Peyer's patch (tissue), 4 donors: ENCODE measurements at regions not wholly inside any gene's neighbourhood (a gene's known extent, or its start where the extent isn't known, plus 50 kb on each side); places are given as distances from the start of the nearest gene placed in this dataset.
A peak's percentile ranks its signal among the peaks of the same experiment; 100 is the strongest.

Experiments
- DNase-seq, 3 donors: peaks; one replicate each; pipeline ENCODE4 v3.0.0-alpha.2; 2017 to 2019
- H3K27ac ChIP-seq, 4 donors: fragments of 200-600 bp; sonication (generic); one replicate each; pipeline ENCODE4 v1.5.1; 2016 to 2019
- H3K27me3 ChIP-seq, 2 donors: fragments of 200-600 bp; sonication (generic); one replicate each; pipeline ENCODE4 v1.5.1; 2019
- H3K36me3 ChIP-seq, 3 donors: fragments of 200-600 bp; sonication (generic); one replicate each; pipeline ENCODE4 v1.5.1; 2016 to 2019
- H3K4me1 ChIP-seq, 4 donors: fragments of 200-600 bp; sonication (generic); one replicate each; pipeline ENCODE4 v1.5.1; 2016 to 2019
- H3K4me3 ChIP-seq, 4 donors: fragments of 200-600 bp; sonication (generic); 1 replicate in 3 of 4; 2 replicates in 1 of 4; pipeline ENCODE4 v1.5.1; 2016 to 2019; ENCODE audit warnings: mild to moderate bottlenecking in 1 of 4
- H3K9me3 ChIP-seq, 4 donors: fragments of 200-600 bp; sonication (generic); one replicate each; pipeline ENCODE4 v1.5.1; 2016 to 2019; ENCODE audit warnings: mild to moderate bottlenecking in 1 of 4
- CTCF ChIP-seq, 6 experiments: fragments of 450-650 bp in 4 of 6; fragments of 200-600 bp in 2 of 6; sonication (generic) in 1 of 6; IDR thresholded peaks; one replicate each; pipeline ENCODE4 v1.5.1; 2017 to 2019; ENCODE audit warnings: antibody characterized with exemption in 6 of 6, mild to moderate bottlenecking in 3 of 6, moderate library complexity in 1 of 6
- POLR2A ChIP-seq, 2 donors: fragments of 450-650 bp; IDR thresholded peaks; one replicate each; pipeline ENCODE4 v1.5.1; 2017; ENCODE audit warnings: antibody characterized with exemption in 2 of 2, mild to moderate bottlenecking in 2 of 2, moderate library complexity in 2 of 2

GRCh38 chr11:28701760-28702449, 593.7 kb downstream of the METTL15 start:
- TF ChIP-seq POLR2A (IDR thresholded peaks at IDR 0.05) (no peak), CTCF (IDR thresholded peaks at IDR 0.05) (no peak)
- no peaks in the 10 kb centered on the region for H3K9me3 ChIP-seq
- no peaks in the 10 kb centered on the region for H3K36me3 ChIP-seq
- no peaks in the 10 kb centered on the region for H3K27me3 ChIP-seq
- DNase-seq, result peak in 1 of 3 donors; percentile 46
- H3K4me1 ChIP-seq, result no peaks in the 10 kb centered on the region
- no peak overlapping the region for H3K27ac ChIP-seq
- H3K4me3 ChIP-seq, result no peak overlapping the region

GRCh38 chr11:28699701-28700100, 591.5 kb downstream of the METTL15 start:
- DNase-seq, result no peak
- H3K27ac ChIP-seq, result no peak overlapping the region
- H3K27me3 ChIP-seq, result no peaks in the 10 kb centered on the region
- H3K36me3 ChIP-seq, result no peaks in the 10 kb centered on the region
- H3K9me3 ChIP-seq, result no peaks in the 10 kb centered on the region
- no peak overlapping the region for H3K4me3 ChIP-seq
- no peak for TF ChIP-seq POLR2A (IDR thresholded peaks at IDR 0.05)
- no peak for TF ChIP-seq CTCF (IDR thresholded peaks at IDR 0.05)
- no peaks in the 10 kb centered on the region for H3K4me1 ChIP-seq

- Histone ChIP-seq H3K27me3 (no peaks in the 10 kb centered on the region), H3K36me3 (no peaks in the 10 kb centered on the region), H3K9me3 (no peaks in the 10 kb centered on the region), H3K4me1 (no peaks in the 10 kb centered on the region), H3K4me3 (no peak overlapping the region), H3K27ac (no peak overlapping the region)
- TF ChIP-seq CTCF (IDR thresholded peaks at IDR 0.05) (peak in 5 of 6 experiments; percentile 10 to 64 (median 55)), POLR2A (IDR thresholded peaks at IDR 0.05) (no peak)
- DNase-seq, result peak in 2 of 3 donors; percentile 51 to 59
These were observed 590.0 kb downstream of the METTL15 start for GRCh38 chr11:28697920-28698827.

GRCh38 chr11:28696591-28696990, 588.4 kb downstream of the METTL15 start:
- DNase-seq, result no peak
- no peaks in the 10 kb centered on the region for H3K27me3 ChIP-seq
- no peak for TF ChIP-seq POLR2A (IDR thresholded peaks at IDR 0.05)
- no peak for TF ChIP-seq CTCF (IDR thresholded peaks at IDR 0.05)
- no peaks in the 10 kb centered on the region for H3K9me3 ChIP-seq
- H3K27ac ChIP-seq, result no peak overlapping the region
- H3K4me3 ChIP-seq, result no peak overlapping the region
- no peaks in the 10 kb centered on the region for H3K4me1 ChIP-seq
- H3K36me3 ChIP-seq, result no peaks in the 10 kb centered on the region

- Histone ChIP-seq H3K27me3 (no peaks in the 10 kb centered on the region), H3K4me3 (no peak overlapping the region), H3K4me1 (no peaks in the 10 kb centered on the region), H3K9me3 (no peaks in the 10 kb centered on the region), H3K27ac (no peak overlapping the region), H3K36me3 (no peaks in the 10 kb centered on the region)
- no peak for TF ChIP-seq POLR2A (IDR thresholded peaks at IDR 0.05)
- no peak for TF ChIP-seq CTCF (IDR thresholded peaks at IDR 0.05)
- no peak for DNase-seq
These were observed 582.6 kb downstream of the METTL15 start for GRCh38 chr11:28690746-28691145.
